ENCODE measurements at regions not wholly inside any gene's neighbourhood (a gene's known extent, or its start where the extent isn't known, plus 50 kb on each side); places are given as distances from the start of the nearest gene placed in this dataset.

GRCh38 chr4:125140966-125141495 is 173.7 kb upstream of the FAT4 start:
- DNase-seq (ENCODE audit: low read depth, low spot score): no peak

- no peak for DNase-seq (ENCODE audit: low read depth, low spot score)
These were observed 179.1 kb upstream of the FAT4 start for GRCh38 chr4:125135652-125136051.

- DNase-seq (ENCODE audit: low read depth, low spot score): no peak
These were observed 182.0 kb upstream of the FAT4 start for GRCh38 chr4:125132729-125133128.

GRCh38 chr4:125131891-125132680 is 182.7 kb upstream of the FAT4 start:
- no peak for DNase-seq (ENCODE audit: low read depth, low spot score)

GRCh38 chr4:125125276-125125675 is 189.5 kb upstream of the FAT4 start:
- DNase-seq (ENCODE audit: low read depth, low spot score): no peak

GRCh38 chr4:125123570-125124109 is 191.1 kb upstream of the FAT4 start:
- no peak for DNase-seq (ENCODE audit: low read depth, low spot score)

- no peak for DNase-seq (ENCODE audit: low read depth, low spot score)
These were observed 193.2 kb upstream of the FAT4 start for GRCh38 chr4:125121581-125121980.

GRCh38 chr4:125116431-125116830 is 198.3 kb upstream of the FAT4 start:
- no peak for DNase-seq (ENCODE audit: low read depth, low spot score)

GRCh38 chr4:125115941-125116340 is 198.8 kb upstream of the FAT4 start:
- no peak for DNase-seq (ENCODE audit: low read depth, low spot score)

- DNase-seq (ENCODE audit: low read depth, low spot score): no peak
These were observed 199.3 kb upstream of the FAT4 start for GRCh38 chr4:125115476-125115875.

- no peak for DNase-seq (ENCODE audit: low read depth, low spot score)
These were observed 202.2 kb upstream of the FAT4 start for GRCh38 chr4:125112536-125112935.

- DNase-seq (ENCODE audit: low read depth, low spot score): no peak
These were observed 203.4 kb upstream of the FAT4 start for GRCh38 chr4:125111323-125111722.

GRCh38 chr4:125105561-125105960 is 209.2 kb upstream of the FAT4 start:
- no peak for DNase-seq (ENCODE audit: low read depth, low spot score)

- DNase-seq (ENCODE audit: low read depth, low spot score): no peak
These were observed 210.1 kb upstream of the FAT4 start for GRCh38 chr4:125104616-125105015.

GRCh38 chr4:125101719-125102118 is 213.0 kb upstream of the FAT4 start:
- no peak for DNase-seq (ENCODE audit: low read depth, low spot score)

- no peak for DNase-seq (ENCODE audit: low read depth, low spot score)
These were observed 217.0 kb upstream of the FAT4 start for GRCh38 chr4:125097729-125098128.

GRCh38 chr4:125096662-125097061 is 218.1 kb upstream of the FAT4 start:
- no peak for DNase-seq (ENCODE audit: low read depth, low spot score)

GRCh38 chr4:125091541-125091940 is 223.2 kb upstream of the FAT4 start:
- DNase-seq (ENCODE audit: low read depth, low spot score): no peak

GRCh38 chr4:125091101-125091500 is 223.7 kb upstream of the FAT4 start:
- no peak for DNase-seq (ENCODE audit: low read depth, low spot score)

GRCh38 chr4:125084608-125085007 is 230.1 kb upstream of the FAT4 start:
- no peak for DNase-seq (ENCODE audit: low read depth, low spot score)

- no peak for DNase-seq (ENCODE audit: low read depth, low spot score)
These were observed 231.9 kb upstream of the FAT4 start for GRCh38 chr4:125082729-125083417.

GRCh38 chr4:125072269-125072668 is 242.5 kb upstream of the FAT4 start:
- no peak for DNase-seq (ENCODE audit: low read depth, low spot score)

All from pulmonary artery endothelial cell (primary cell).